IMR-90 (cell line): ENCODE measurements at regions not wholly inside any gene's neighbourhood (a gene's known extent, or its start where the extent isn't known, plus 50 kb on each side); places are given as distances from the start of the nearest gene placed in this dataset.

ENCODE experiments used
- ATAC-seq: fragments of 200-7000 bp; cut with Tn5 transposase; 2 replicates; pipeline ENCODE4 v1.9.1; 2020; ENCODE audit warnings: low read depth, mild to moderate bottlenecking, moderate library complexity
- BruUV-seq: library from RNA; stranded (reverse); fragments of 400-500 nt; replicated peaks from 2 replicates; lab custom pipeline; 2021; lab: Mats Ljungman, UMichigan
- CTCF ChIA-PET: fragments of 300-600 bp; formaldehyde crosslinking; extraction: SDS; loops from one replicate; lab custom pipeline; 2021; ENCODE audit warnings: antibody characterized with exemption; lab: Yijun Ruan, JAX
- POLR2A ChIA-PET: fragments of 300-600 bp; sonication (Branson Sonifier 250); formaldehyde crosslinking; loops from one replicate; lab custom pipeline; 2022; ENCODE audit warnings: antibody characterized with exemption; ENCODE audit not compliant: unreplicated experiment; lab: Charles Lee
- DNase-seq: peaks from one replicate; pipeline ENCODE4 v3.0.0; 2013
- H2AFZ ChIP-seq: replicated peaks from 2 replicates; pipeline ENCODE3; 2013; ENCODE audit warnings: low read length, mild to moderate bottlenecking; ENCODE audit not compliant: poor library complexity
- H2AK5ac ChIP-seq: 2 replicates; pipeline ENCODE4 v1.6.1; 2013; ENCODE audit warnings: low read depth, low read length, inconsistent platforms
- H2AK9ac ChIP-seq: replicated peaks from 2 replicates; pipeline ENCODE3; 2013; ENCODE audit warnings: mild to moderate bottlenecking, low read depth, low read length, moderate library complexity; ENCODE audit not compliant: poor library complexity
- H2BK120ac ChIP-seq: 2 replicates; pipeline ENCODE4 v1.6.1; 2013; ENCODE audit warnings: low read depth, low read length, inconsistent platforms
- H2BK15ac ChIP-seq: 3 replicates; pipeline ENCODE4 v1.6.1; 2013; ENCODE audit warnings: low read depth, low read length, inconsistent platforms
- H2BK20ac ChIP-seq: 2 replicates; pipeline ENCODE4 v1.6.1; 2013; ENCODE audit warnings: low read depth, mild to moderate bottlenecking, inconsistent platforms, low read length, moderate library complexity
- H2BK5ac ChIP-seq: 2 replicates; pipeline ENCODE4 v1.6.1; 2013; ENCODE audit warnings: mild to moderate bottlenecking, low read depth, low read length, inconsistent platforms; ENCODE audit not compliant: poor library complexity, severe bottlenecking
- H3K14ac ChIP-seq: replicated peaks from 2 replicates; pipeline ENCODE4 v1.6.1; 2013; ENCODE audit warnings: low read depth, low read length, inconsistent platforms
- H3K18ac ChIP-seq: 2 replicates; pipeline ENCODE4 v1.6.1; 2013; ENCODE audit warnings: low read depth, low read length, control low read depth
- H3K23ac ChIP-seq: 2 replicates; pipeline ENCODE4 v1.6.1; 2013; ENCODE audit warnings: low read depth, low read length, inconsistent platforms
- H3K27ac ChIP-seq: 2 replicates; pipeline ENCODE4 v1.5.1; 2013; ENCODE audit warnings: mild to moderate bottlenecking, control low read depth, low read length; ENCODE audit not compliant: insufficient read depth
- H3K27me3 ChIP-seq: 2 replicates; pipeline ENCODE4 v1.6.1; 2013; ENCODE audit warnings: low read length; ENCODE audit not compliant: control insufficient read depth, insufficient read depth
- H3K36me3 ChIP-seq: 2 replicates; pipeline ENCODE4 v1.6.1; 2013; ENCODE audit warnings: low read length, mixed read lengths; ENCODE audit not compliant: control insufficient read depth, insufficient read depth
- H3K4ac ChIP-seq: 2 replicates; pipeline ENCODE4 v1.6.1; 2013; ENCODE audit warnings: low read depth, low read length, inconsistent platforms
- H3K4me1 ChIP-seq: 2 replicates; pipeline ENCODE4 v1.6.1; 2013; ENCODE audit warnings: low read length, mixed read lengths; ENCODE audit not compliant: control insufficient read depth, insufficient read depth
- H3K4me2 ChIP-seq: 2 replicates; pipeline ENCODE4 v1.6.1; 2013; ENCODE audit warnings: low read depth, mild to moderate bottlenecking, control low read depth, low read length, moderate library complexity
- H3K4me3 ChIP-seq: 2 replicates; pipeline ENCODE4 v1.5.1; 2013; ENCODE audit warnings: low read depth, mild to moderate bottlenecking, control low read depth, low read length, moderate library complexity; ENCODE audit not compliant: insufficient read depth
- H3K56ac ChIP-seq: 2 replicates; pipeline ENCODE4 v1.6.1; 2013; ENCODE audit warnings: low read length, inconsistent platforms; ENCODE audit not compliant: insufficient read depth; ENCODE audit errors: extremely low read depth
- H3K79me1 ChIP-seq, 2 experiments: 2 replicates each; pipeline ENCODE4 v1.6.1; 2013; ENCODE audit warnings: low read length in 2 of 2, inconsistent platforms in 1 of 2, low read depth in 1 of 2
- H3K9ac ChIP-seq: 2 replicates; pipeline ENCODE4 v1.6.1; 2013; ENCODE audit warnings: low read depth, low read length, control low read depth
- H3K9me1 ChIP-seq: 2 replicates; pipeline ENCODE4 v1.6.1; 2013; ENCODE audit warnings: low read length, inconsistent platforms; ENCODE audit not compliant: insufficient read depth
- H3K9me3 ChIP-seq: 2 replicates; pipeline ENCODE4 v1.6.1; 2013; ENCODE audit warnings: low read length; ENCODE audit not compliant: control insufficient read depth, insufficient read depth
- H4K20me1 ChIP-seq: 2 replicates; pipeline ENCODE4 v1.6.1; 2013; ENCODE audit warnings: low read length, inconsistent platforms; ENCODE audit not compliant: insufficient read depth
- H4K5ac ChIP-seq: 2 replicates; pipeline ENCODE4 v1.6.1; 2013; ENCODE audit warnings: mild to moderate bottlenecking, low read depth, low read length, control low read depth
- H4K8ac ChIP-seq, 2 experiments: 2 replicates each; pipeline ENCODE4 v1.6.1; 2013; ENCODE audit warnings: low read depth in 2 of 2, low read length in 2 of 2, control low read depth in 1 of 2, inconsistent platforms in 1 of 2
- H4K91ac ChIP-seq: 2 replicates; pipeline ENCODE4 v1.6.1; 2013; ENCODE audit warnings: low read depth, low read length, inconsistent platforms; ENCODE audit not compliant: insufficient read depth
- BHLHE40 ChIP-seq: fragments of 150-350 bp; IDR thresholded peaks from 2 replicates; pipeline ENCODE4 v1.6.1; 2016; ENCODE audit warnings: mild to moderate bottlenecking, low read depth, low read length
- CEBPB ChIP-seq: IDR thresholded peaks from 2 replicates; pipeline ENCODE4 v1.6.1; 2012; ENCODE audit warnings: low read depth, low read length, improper control_type of control experiment
- CHD1 ChIP-seq: IDR thresholded peaks from 2 replicates; pipeline ENCODE4 v1.6.1; 2012; ENCODE audit warnings: low read depth, low read length, improper control_type of control experiment
- CTCF ChIP-seq: conservative IDR thresholded peaks from 2 replicates; pipeline ENCODE4 v1.5.1; 2012; ENCODE audit warnings: mild to moderate bottlenecking, low read depth, low read length, improper control_type of control experiment
- ELK1 ChIP-seq: fragments of 150-350 bp; IDR thresholded peaks from 2 replicates; pipeline ENCODE4 v1.6.1; 2016; ENCODE audit warnings: low read depth, mild to moderate bottlenecking, low read length, moderate library complexity, borderline replicate concordance
- FOS ChIP-seq: fragments of 150-350 bp; IDR thresholded peaks from 2 replicates; pipeline ENCODE4 v1.6.1; 2016; ENCODE audit warnings: low read depth, low read length
- MAFK ChIP-seq: IDR thresholded peaks from 2 replicates; pipeline ENCODE4 v1.6.1; 2012; ENCODE audit warnings: low read depth, low read length, improper control_type of control experiment
- MAZ ChIP-seq: IDR thresholded peaks from 2 replicates; pipeline ENCODE4 v1.6.1; 2012; ENCODE audit warnings: low read depth, mild to moderate bottlenecking, low read length, improper control_type of control experiment, moderate library complexity, borderline replicate concordance
- MXI1 ChIP-seq: IDR thresholded peaks from 2 replicates; pipeline ENCODE4 v1.6.1; 2012; ENCODE audit warnings: low read depth, mild to moderate bottlenecking, low read length, moderate library complexity, borderline replicate concordance
- NFE2L2 ChIP-seq: fragments of 150-350 bp; IDR thresholded peaks from 2 replicates; pipeline ENCODE4 v1.6.1; 2016; ENCODE audit warnings: low read depth, mild to moderate bottlenecking, low read length
- POLR2A ChIP-seq: IDR thresholded peaks from 2 replicates; pipeline ENCODE4 v1.6.1; 2012; ENCODE audit warnings: mild to moderate bottlenecking, low read depth, low read length
- RAD21 ChIP-seq: IDR thresholded peaks from 2 replicates; pipeline ENCODE4 v1.6.1; 2012; ENCODE audit warnings: low read length, improper control_type of control experiment
- RCOR1 ChIP-seq: IDR thresholded peaks from 2 replicates; pipeline ENCODE4 v1.6.1; 2012; ENCODE audit warnings: mild to moderate bottlenecking, low read length, improper control_type of control experiment; ENCODE audit not compliant: insufficient replicate concordance
- RFX5 ChIP-seq: IDR thresholded peaks from 2 replicates; pipeline ENCODE4 v1.8.0; 2012; ENCODE audit warnings: low read depth, mild to moderate bottlenecking, low read length, moderate library complexity
- SMC3 ChIP-seq: fragments of 150-350 bp; IDR thresholded peaks from 2 replicates; pipeline ENCODE4 v1.6.1; 2016; ENCODE audit warnings: low read depth, mild to moderate bottlenecking, antibody characterized with exemption, low read length, moderate library complexity
- USF2 ChIP-seq: fragments of 150-350 bp; IDR thresholded peaks from 2 replicates; pipeline ENCODE4 v1.6.1; 2017; ENCODE audit warnings: mild to moderate bottlenecking, antibody characterized with exemption, low read length, low read depth
- WGBS, 2 experiments: methylation state at CpG; one replicate each; pipeline versions ENCODE4 v1.1.5 to v1.1.7; 2013; ENCODE audit warnings: missing lambda C conversion rate in 2 of 2; ENCODE audit not compliant: insufficient read length in 1 of 2; ENCODE audit errors: extremely low coverage in 2 of 2; 5-methylcytosine and 5-hydroxymethylcytosine counted together
- dilution Hi-C: fragments of 300-500 bp; cut with HindIII; formaldehyde crosslinking; loops from one replicate; pipeline ENCODE4 v1.14.3; 2018; ENCODE audit warnings: low sequenced_read_pairs; ENCODE audit not compliant: unreplicated experiment
- in situ Hi-C: fragments of 300-500 bp; cut with MboI; formaldehyde crosslinking; loops from 3 replicates; pipeline ENCODE4 v1.14.3; 2019; ENCODE audit warnings: low sequenced_read_pairs, inconsistent platforms, mixed read lengths
- intact Hi-C: fragments of 100-400 bp; cut with micrococcal nuclease; formaldehyde crosslinking; loops from 2 replicates; pipeline ENCODE4 v1.10.0; 2022

GRCh38 chr2:48856144-48856543, 100.6 kb upstream of the LHCGR start:
- Histone ChIP-seq H3K27me3 (no peaks in the 10 kb centered on the region), H2AK5ac (no peak overlapping the region), H3K9me1 (0 out of 2 replicates have a peak, but pooled peaks cover 3% of the 10 kb centered on the region), H3K14ac (no peak overlapping the region), H4K91ac (0 out of 2 replicates have a peak overlapping the region, but pooled peaks have one; percentile 48), H4K8ac (peak overlapping the region; percentile 48 to 74; a peak in 3 of 4 replicates), H3K36me3 (no peaks in the 10 kb centered on the region), H4K5ac (peak overlapping the region; percentile 44), H3K4me3 (no peak overlapping the region), H2BK120ac (peak overlapping the region; percentile 31; the same call in 1 of the 2 replicates), H3K27ac (peak overlapping the region; percentile 87; the same call in 1 of the 2 replicates), H3K9me3 (no peaks in the 10 kb centered on the region), H2AK9ac (no peak overlapping the region), H3K56ac (0 out of 2 replicates have a peak overlapping the region, but pooled peaks have one; percentile 11), H3K4me1 (peaks cover 36% of the 10 kb centered on the region), H2BK15ac (peak overlapping the region; percentile 8; the same call in 1 of the 3 replicates), H3K4ac (no peak overlapping the region), H2BK20ac (peak overlapping the region; percentile 1), H2AFZ (no peak overlapping the region), H3K18ac (peak overlapping the region; percentile 99), H3K4me2 (no peak overlapping the region), H3K23ac (no peak overlapping the region), H3K79me1 (no peaks in the 10 kb centered on the region), H2BK5ac (peak overlapping the region; percentile 98), H4K20me1 (no peaks in the 10 kb centered on the region), H3K9ac (no peak overlapping the region)
- intact Hi-C loops = no loop called here
- no TSS peak for BruUV-seq
- dilution Hi-C loops = no loop called here
- POLR2A ChIA-PET = no interaction called here
- TF ChIP-seq POLR2A (no peak), MAZ (no peak), RAD21 (no peak), ELK1 (no peak), RFX5 (no peak), RCOR1 (no peak), MAFK (no peak), MXI1 (no peak), FOS (no peak), NFE2L2 (no peak), BHLHE40 (no peak), CHD1 (no peak), SMC3 (no peak), CEBPB (no peak), USF2 (no peak), CTCF (no peak)
- CTCF ChIA-PET = interaction anchor here (0.5 to 1.4 kb wide), 3 partner anchors 12 to 149 kb away, joined by 3 read pairs; no protein-coding TSS in a partner anchor
- WGBS, 2 experiments = 100% methylated on average over 1 of the region's 4 CpGs; no CpG with 5 or more reads in 1 of the 2 experiments
- ATAC-seq (no peak), DNase-seq (no peak)
- in situ Hi-C loops = loop anchor here (10.0 kb wide), 1 partner anchor 141 kb away; no protein-coding TSS in a partner anchor
